HUES64 (cell line): ENCODE measurements at regions not wholly inside any gene's neighbourhood (a gene's known extent, or its start where the extent isn't known, plus 50 kb on each side); places are given as distances from the start of the nearest gene placed in this dataset.

Experiments
- H3K27ac ChIP-seq: 2 replicates; pipeline ENCODE4 v1.7.0; 2013; ENCODE audit warnings: low read depth, low read length, inconsistent platforms
- H3K27me3 ChIP-seq: 2 replicates; pipeline ENCODE4 v1.6.1; 2013; ENCODE audit warnings: mild to moderate bottlenecking, low read length; ENCODE audit not compliant: insufficient read depth
- H3K36me3 ChIP-seq: 2 replicates; pipeline ENCODE4 v1.6.1; 2013; ENCODE audit warnings: mild to moderate bottlenecking, low read length; ENCODE audit not compliant: insufficient read depth
- H3K4me1 ChIP-seq: 2 replicates; pipeline ENCODE4 v1.6.1; 2013; ENCODE audit warnings: mild to moderate bottlenecking, low read length, moderate library complexity; ENCODE audit not compliant: insufficient read depth
- H3K4me3 ChIP-seq: 2 replicates; pipeline ENCODE4 v1.5.1; 2013; ENCODE audit warnings: mild to moderate bottlenecking, low read length, moderate library complexity
- H3K9ac ChIP-seq: 2 replicates; pipeline ENCODE4 v1.6.1; 2013; ENCODE audit warnings: mild to moderate bottlenecking, low read depth, low read length
- H3K9me3 ChIP-seq: 2 replicates; pipeline ENCODE4 v1.6.1; 2013; ENCODE audit warnings: low read depth, low read length; ENCODE audit not compliant: insufficient read depth
- WGBS: fragments of 150-250, 120-280 bp; methylation state at CpG from one replicate; pipeline ENCODE4 v1.1.7; 2013; ENCODE audit warnings: missing lambda C conversion rate; 5-methylcytosine and 5-hydroxymethylcytosine counted together

GRCh38 chr22:49525360-49525759, 302.3 kb downstream of the BRD1 start:
- 95% methylated on average over 8 of the region's 9 CpGs for WGBS
- Histone ChIP-seq H3K27me3 (no peaks in the 10 kb centered on the region), H3K27ac (no peak overlapping the region), H3K4me1 (peaks cover 3% of the 10 kb centered on the region; the same call in 1 of the 2 replicates), H3K36me3 (no peaks in the 10 kb centered on the region), H3K9me3 (no peaks in the 10 kb centered on the region), H3K4me3 (no peak overlapping the region), H3K9ac (no peak overlapping the region)

DNA sequence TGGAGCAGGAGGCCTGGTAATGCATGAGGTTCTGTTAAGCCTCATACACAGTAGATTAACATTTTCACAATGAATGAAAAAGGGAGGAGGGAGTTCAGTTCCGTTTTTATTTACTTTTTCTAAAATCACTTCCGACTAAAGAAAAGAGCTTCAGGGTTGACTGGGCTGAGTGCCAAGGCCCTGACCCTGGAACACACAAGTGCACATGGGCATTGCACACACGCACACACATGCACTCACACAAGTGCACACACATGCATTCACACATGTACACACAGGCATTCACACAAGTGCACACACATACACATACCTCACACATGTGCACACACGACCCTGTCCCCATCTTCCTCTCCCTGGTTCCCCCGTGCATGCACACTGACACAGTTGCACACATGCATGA, 303.3 kb downstream of the BRD1 start:
- peaks cover 3% of the 10 kb centered on the region; the same call in 1 of the 2 replicates for H3K4me1 ChIP-seq
- H3K9me3 ChIP-seq, result no peaks in the 10 kb centered on the region
- no peak overlapping the region for H3K9ac ChIP-seq
- WGBS, result 87% methylated on average over 5 of the region's 5 CpGs
- no peaks in the 10 kb centered on the region for H3K27me3 ChIP-seq
- H3K36me3 ChIP-seq, result no peaks in the 10 kb centered on the region
- no peak overlapping the region for H3K4me3 ChIP-seq
- H3K27ac ChIP-seq, result no peak overlapping the region

DNA sequence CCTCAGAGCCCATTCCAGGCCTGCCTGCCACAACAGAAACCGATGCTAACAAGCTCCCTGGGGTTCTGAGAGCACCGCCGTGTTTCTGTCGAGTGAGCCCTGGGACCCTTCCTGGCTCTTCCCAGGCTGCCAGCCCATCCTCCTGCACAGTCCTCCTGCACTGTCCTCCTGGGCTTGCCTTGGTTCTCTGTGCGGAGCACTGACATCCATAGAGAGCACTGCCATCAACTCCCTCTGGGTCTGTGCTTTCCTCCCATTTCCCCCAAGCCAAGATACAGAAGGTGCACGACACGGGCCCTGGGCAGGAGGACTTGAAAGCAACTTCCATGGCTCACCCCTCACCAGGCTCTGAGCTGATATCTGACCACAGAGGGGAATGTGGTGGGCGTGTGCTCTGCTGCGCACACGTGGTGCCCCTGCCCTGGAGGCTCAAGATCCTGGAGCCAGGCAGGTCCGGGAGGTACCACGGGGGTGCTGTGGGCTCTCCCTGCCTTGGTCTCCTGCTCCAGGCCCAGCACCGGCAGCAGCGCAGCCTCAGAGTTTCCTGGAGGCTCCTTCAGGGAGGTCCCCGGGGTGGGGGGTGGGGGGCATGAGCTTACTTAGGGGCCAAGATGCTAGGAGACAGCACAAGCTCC, 304.2 kb downstream of the BRD1 start:
- Histone ChIP-seq H3K36me3 (no peaks in the 10 kb centered on the region), H3K4me1 (peaks cover 3% of the 10 kb centered on the region; the same call in 1 of the 2 replicates), H3K9me3 (no peaks in the 10 kb centered on the region), H3K9ac (no peak overlapping the region), H3K27me3 (no peaks in the 10 kb centered on the region), H3K27ac (no peak overlapping the region), H3K4me3 (no peak overlapping the region)
- WGBS, result 86% methylated on average over 15 of the region's 15 CpGs

- Histone ChIP-seq H3K27me3 (no peaks in the 10 kb centered on the region), H3K4me3 (no peak overlapping the region), H3K9ac (no peak overlapping the region), H3K9me3 (no peaks in the 10 kb centered on the region), H3K4me1 (peaks cover 3% of the 10 kb centered on the region; the same call in 1 of the 2 replicates), H3K36me3 (no peaks in the 10 kb centered on the region), H3K27ac (no peak overlapping the region)
- WGBS, result 94% methylated on average over 10 of the region's 10 CpGs
Measured at GRCh38 chr22:49522582-49523373, 304.9 kb downstream of the BRD1 start.

GRCh38 chr22:49521787-49522224, 305.9 kb downstream of the BRD1 start:
- WGBS, result 82% methylated on average over 6 of the region's 6 CpGs
- no peaks in the 10 kb centered on the region for H3K27me3 ChIP-seq
- H3K36me3 ChIP-seq, result no peaks in the 10 kb centered on the region
- H3K4me3 ChIP-seq, result no peak overlapping the region
- no peak overlapping the region for H3K27ac ChIP-seq
- H3K9ac ChIP-seq, result no peak overlapping the region
- peaks cover 3% of the 10 kb centered on the region; the same call in 1 of the 2 replicates for H3K4me1 ChIP-seq
- H3K9me3 ChIP-seq, result no peaks in the 10 kb centered on the region

- no peak overlapping the region for H3K4me3 ChIP-seq
Measured at GRCh38 chr22:49519117-49519737, 308.4 kb downstream of the BRD1 start.

DNA sequence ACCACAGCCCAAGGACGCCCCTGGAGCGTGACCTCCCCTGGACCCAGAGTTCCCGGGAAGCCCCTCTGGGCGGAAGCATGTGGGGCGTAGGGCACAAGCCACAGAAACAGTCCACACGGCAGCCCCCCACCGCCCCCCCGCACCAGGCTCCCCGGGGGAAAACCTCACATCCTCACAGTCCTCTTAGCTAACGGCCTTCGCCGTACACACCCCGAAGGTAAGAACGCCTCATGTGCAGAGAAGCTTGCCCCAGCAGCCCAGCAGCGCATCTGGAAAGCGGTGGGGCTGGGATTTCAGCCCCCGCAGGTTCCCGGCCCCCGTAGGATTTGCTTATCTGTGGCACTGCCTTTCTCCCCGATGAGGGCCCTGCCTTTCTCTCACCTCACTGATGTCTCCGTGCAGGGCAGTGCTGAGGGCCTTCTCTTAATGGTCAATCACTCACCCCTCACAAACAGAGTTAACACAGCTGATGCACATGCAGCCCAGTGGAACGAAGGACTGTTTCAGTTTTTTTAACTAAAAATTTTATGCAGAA, 309.2 kb downstream of the BRD1 start:
- H3K4me3 ChIP-seq, result no peak overlapping the region
- no peak overlapping the region for H3K27ac ChIP-seq
- no peaks in the 10 kb centered on the region for H3K27me3 ChIP-seq
- 88% methylated on average over 22 of the region's 22 CpGs for WGBS
- H3K9me3 ChIP-seq, result no peaks in the 10 kb centered on the region
- H3K36me3 ChIP-seq, result no peaks in the 10 kb centered on the region
- no peak overlapping the region for H3K9ac ChIP-seq
- peaks cover 12% of the 10 kb centered on the region; the same call in 1 of the 2 replicates for H3K4me1 ChIP-seq

More at GRCh38 chr22:49519117-49519737, 308.4 kb downstream of the BRD1 start:
- no peak overlapping the region for H3K27ac ChIP-seq
- peaks cover 8% of the 10 kb centered on the region; the same call in 1 of the 2 replicates for H3K4me1 ChIP-seq
- no peaks in the 10 kb centered on the region for H3K9me3 ChIP-seq
- H3K9ac ChIP-seq, result no peak overlapping the region
- H3K27me3 ChIP-seq, result no peaks in the 10 kb centered on the region
- H3K36me3 ChIP-seq, result no peaks in the 10 kb centered on the region
- 89% methylated on average over 18 of the region's 18 CpGs for WGBS

- Histone ChIP-seq H3K4me1 (peaks cover 19% of the 10 kb centered on the region), H3K27me3 (no peaks in the 10 kb centered on the region), H3K9ac (no peak overlapping the region), H3K27ac (no peak overlapping the region), H3K36me3 (no peaks in the 10 kb centered on the region), H3K9me3 (no peaks in the 10 kb centered on the region), H3K4me3 (no peak overlapping the region)
- 95% methylated on average over 23 of the region's 23 CpGs for WGBS
Measured at GRCh38 chr22:49517667-49518185, 309.9 kb downstream of the BRD1 start.

DNA sequence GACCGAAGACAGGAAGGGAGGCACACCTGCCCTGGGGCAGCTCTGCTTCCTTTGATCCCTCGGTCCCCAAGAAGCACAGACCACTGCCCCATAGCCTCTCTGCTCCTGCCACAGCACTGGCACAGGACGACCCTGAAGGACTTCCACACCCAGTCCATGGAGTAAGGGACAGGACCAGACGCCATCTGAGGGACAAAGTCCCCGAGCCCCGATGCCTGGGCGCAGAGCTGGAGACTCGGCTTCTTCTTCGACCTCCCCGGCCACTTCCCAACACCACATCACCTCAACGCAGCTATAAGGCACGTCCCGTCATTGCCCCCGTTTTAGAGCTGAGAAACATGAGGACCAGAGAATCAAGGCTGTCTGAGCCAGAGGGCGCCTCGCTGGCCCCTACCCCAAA, 310.5 kb downstream of the BRD1 start:
- Histone ChIP-seq H3K27ac (no peak overlapping the region), H3K4me1 (peaks cover 25% of the 10 kb centered on the region), H3K9ac (no peak overlapping the region), H3K9me3 (no peaks in the 10 kb centered on the region), H3K27me3 (no peaks in the 10 kb centered on the region), H3K4me3 (no peak overlapping the region), H3K36me3 (no peaks in the 10 kb centered on the region)
- 94% methylated on average over 16 of the region's 16 CpGs for WGBS

DNA sequence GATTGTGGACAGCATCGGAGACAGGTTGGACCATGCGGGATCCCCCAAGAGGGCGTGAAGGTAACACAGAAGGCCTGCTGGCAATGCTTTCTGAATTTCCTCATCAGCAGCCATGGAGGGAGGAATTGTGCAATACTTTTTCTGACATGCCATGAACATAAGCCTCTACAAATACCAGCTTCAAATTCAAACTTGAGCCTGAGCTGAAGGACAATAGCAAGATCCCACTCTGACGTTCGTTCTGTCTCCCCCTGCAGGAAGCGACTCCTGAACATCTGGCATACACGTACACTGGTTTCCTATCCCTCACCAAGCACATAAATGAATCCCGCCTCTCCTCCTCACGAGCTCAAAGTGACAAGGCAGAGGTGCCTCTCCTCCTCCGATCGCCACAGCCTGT, 312.2 kb downstream of the BRD1 start:
- WGBS, result 94% methylated on average over 11 of the region's 11 CpGs
- Histone ChIP-seq H3K4me1 (peaks cover 28% of the 10 kb centered on the region), H3K27ac (no peak overlapping the region), H3K27me3 (no peaks in the 10 kb centered on the region), H3K4me3 (no peak overlapping the region), H3K9ac (no peak overlapping the region), H3K36me3 (no peaks in the 10 kb centered on the region), H3K9me3 (peaks cover 5% of the 10 kb centered on the region; the same call in 1 of the 2 replicates)

DNA sequence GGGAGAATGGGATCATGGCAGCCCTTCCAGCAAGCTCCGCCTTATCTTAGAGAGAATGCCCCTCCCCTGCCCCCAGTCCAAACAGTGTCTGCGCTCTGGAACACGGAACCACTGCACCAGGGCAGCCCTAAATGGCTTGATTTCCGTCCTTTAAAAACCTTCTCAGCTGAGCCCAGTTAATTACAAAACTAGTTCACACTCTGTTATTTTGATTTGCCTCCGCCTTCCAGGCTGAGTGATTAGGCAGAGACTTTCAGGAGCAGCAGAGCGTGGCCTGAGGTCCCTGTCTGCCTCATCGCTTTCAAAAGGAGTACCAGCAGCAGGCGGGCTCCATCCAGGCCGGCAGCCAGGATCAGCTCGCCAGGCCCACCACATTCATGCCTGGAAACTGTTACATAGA, 313.0 kb downstream of the BRD1 start:
- H3K27me3 ChIP-seq, result no peaks in the 10 kb centered on the region
- no peak overlapping the region for H3K9ac ChIP-seq
- no peak overlapping the region for H3K27ac ChIP-seq
- peaks cover 28% of the 10 kb centered on the region for H3K4me1 ChIP-seq
- 85% methylated on average over 10 of the region's 10 CpGs for WGBS
- no peaks in the 10 kb centered on the region for H3K36me3 ChIP-seq
- no peak overlapping the region for H3K4me3 ChIP-seq
- H3K9me3 ChIP-seq, result peaks cover 5% of the 10 kb centered on the region; the same call in 1 of the 2 replicates
